ENCODE measurements at regions not wholly inside any gene's neighbourhood (a gene's known extent, or its start where the extent isn't known, plus 50 kb on each side); places are given as distances from the start of the nearest gene placed in this dataset.

GRCh38 chr6:44666324-44666723 is 278.8 kb downstream of the CDC5L start:
- H3K4me1 ChIP-seq (ENCODE audit: insufficient read depth, low read length), result peaks cover 35% of the 10 kb centered on the region
- H3K9me3 Mint-ChIP-seq, result no peaks in the 10 kb centered on the region; a peak in 1 of 5 replicates

More at GRCh38 chr6:44666324-44666723, 278.8 kb downstream of the CDC5L start:
- Histone ChIP-seq H2BK20ac (ENCODE audit: low read depth, low read length, poor library complexity, severe bottlenecking) (no peak overlapping the region), H2BK120ac (ENCODE audit: low read depth, low read length, poor library complexity, severe bottlenecking) (no peak overlapping the region), H4K8ac (replicated peaks; ENCODE audit: insufficient read length, low read depth, low read length) (no peak overlapping the region), H3K4ac (ENCODE audit: low read depth, low read length) (peak overlapping the region; percentile 43; the same call in 1 of the 2 replicates), H3T11ph (ENCODE audit: low read length) (no peak overlapping the region), H3K9ac (ENCODE audit: extremely low read depth, insufficient read length, low read length) (no peak overlapping the region), H3K18ac (ENCODE audit: insufficient read length, low read depth, low read length) (peak overlapping the region; percentile 5), H4K20me1 (ENCODE audit: control insufficient read depth, insufficient read depth, insufficient read length) (no peaks in the 10 kb centered on the region), H4K5ac (ENCODE audit: insufficient read length, low read depth, low read length) (no peak overlapping the region), H2BK15ac (ENCODE audit: low read depth, low read length) (no peak overlapping the region), H2BK5ac (ENCODE audit: insufficient read length, low read length) (no peak overlapping the region), H2AK5ac (ENCODE audit: insufficient read length, low read length) (no peak overlapping the region), H3K14ac (ENCODE audit: insufficient read depth, low read length) (no peak overlapping the region), H3K4me2 (ENCODE audit: insufficient read depth, insufficient read length, low read length) (no peak overlapping the region), H3K9me3 (ENCODE audit: control insufficient read depth, low read depth, low read length) (no peaks in the 10 kb centered on the region), H3K27ac (ENCODE audit: insufficient read length, low read depth, low read length) (no peak overlapping the region), H2AFZ (ENCODE audit: low read length) (no peak overlapping the region), H3K79me2 (ENCODE audit: insufficient read depth, low read length) (no peaks in the 10 kb centered on the region), H3K23ac (ENCODE audit: insufficient read length, low read depth, low read length) (no peak overlapping the region), H4K91ac (ENCODE audit: insufficient read length, low read depth, low read length) (peak overlapping the region; percentile 32), H2BK12ac (ENCODE audit: insufficient read length, low read depth, low read length) (no peak overlapping the region), H3K79me1 (ENCODE audit: insufficient read depth, low read depth, low read length, poor library complexity, severe bottlenecking) (no peaks in the 10 kb centered on the region), H3K56ac (ENCODE audit: insufficient read length, low read depth, low read length) (no peak overlapping the region), H3K23me2 (ENCODE audit: insufficient read length, low read depth, low read length, poor library complexity, severe bottlenecking) (no peaks in the 10 kb centered on the region), H3K27me3 (ENCODE audit: insufficient read depth, low read length) (no peaks in the 10 kb centered on the region)
- Mint-ChIP-seq H3K36me3 (ENCODE audit: insufficient read depth in 1 of 3, low read depth in 3 of 3) (peaks cover 0 to 2% (median 0%) of the 10 kb centered on the region in 3 experiments; a peak in 2 of 7 replicates), H3K4me3 (no peak overlapping the region), H3K27ac (peak overlapping the region in 2 of 3 experiments; percentile 45 to 96; a peak in 4 of 7 replicates), H3K4me1 (peaks cover 86 to 88% of the 10 kb centered on the region in 2 experiments), H3K27me3 (ENCODE audit: low read depth) (peaks cover 6% of the 10 kb centered on the region; the same call in 1 of the 2 replicates)
- peak; percentile 16 for DNase-seq
- no peak for TF ChIP-seq CTCF (conservative IDR thresholded peaks at IDR 0.05)
- no CpG with 5 or more reads among the region's 3 CpGs for WGBS (ENCODE audit: extremely low coverage, insufficient read length, low lambda C conversion rate)

Data from H9 (cell line).